ENCODE measurements at regions not wholly inside any gene's neighbourhood (a gene's known extent, or its start where the extent isn't known, plus 50 kb on each side); places are given as distances from the start of the nearest gene placed in this dataset. TPM values are rescaled to one million over a fixed set of nuclear protein-coding genes. Genes with fewer than 3 reads are reported as not detected.

Small RNA genes in the stretch of these regions (small RNA-seq; reads per million reads assigned to genes)
- gene AC025768.1 (not detected), gene RF00017 (not detected), gene RF00136 (0.18 reads per million), gene RN7SL58P (not detected)
